OCI-LY3 (cell line): ENCODE measurements at regions not wholly inside any gene's neighbourhood (a gene's known extent, or its start where the extent isn't known, plus 50 kb on each side); places are given as distances from the start of the nearest gene placed in this dataset.
"Not testable (repeated sequence)": the region's sequence is repeated elsewhere in the genome, so short reads cannot be mapped to it uniquely, and the experiment has no call there.

Experiments used
- H2AFZ ChIP-seq: fragments of 200-600, 300-600 bp; shearing (Covaris generic); 2 replicates; pipeline ENCODE4 v1.6.0; 2014; ENCODE audit warnings: antibody characterized with exemption, low read depth, low read length
- H3K27ac ChIP-seq: fragments of 200-600, 300-600 bp; sonication (generic); 2 replicates; pipeline ENCODE4 v1.5.1; 2014; ENCODE audit warnings: mild to moderate bottlenecking, low read length, moderate library complexity, mixed read lengths
- H3K27me3 ChIP-seq: fragments of 200-600, 300-600 bp; sonication (generic); 2 replicates; pipeline ENCODE4 v1.6.1; 2014; ENCODE audit warnings: low read depth, low read length, mixed read lengths
- H3K36me3 ChIP-seq: fragments of 200-600, 300-600 bp; sonication (generic); replicated peaks from 2 replicates; pipeline ENCODE3; 2014; ENCODE audit warnings: low read depth, low read length, mixed read lengths
- H3K4me1 ChIP-seq: fragments of 300-600, 200-600 bp; sonication (generic); 2 replicates; pipeline ENCODE4 v1.6.1; 2014; ENCODE audit warnings: low read length, mixed read lengths
- H3K4me2 ChIP-seq: fragments of 200-600, 300-600 bp; sonication (generic); 2 replicates; pipeline ENCODE4 v1.6.1; 2014; ENCODE audit warnings: low read length, mixed read lengths
- H3K4me3 ChIP-seq: fragments of 300-600, 200-600 bp; sonication (generic); 2 replicates; pipeline ENCODE4 v1.5.1; 2014; ENCODE audit warnings: antibody characterized with exemption, mild to moderate bottlenecking, low read length, moderate library complexity
- H3K79me2 ChIP-seq: fragments of 300-600, 200-600 bp; shearing (Covaris generic); 2 replicates; pipeline ENCODE4 v1.6.1; 2014; ENCODE audit warnings: mild to moderate bottlenecking, low read length, mixed read lengths
- H3K9ac ChIP-seq: fragments of 300-600, 200-600 bp; shearing (Covaris generic); 2 replicates; pipeline ENCODE4 v1.6.0; 2014; ENCODE audit warnings: mild to moderate bottlenecking, low read length, moderate library complexity
- H3K9me3 ChIP-seq: fragments of 200-600, 300-600 bp; shearing (Covaris generic); 2 replicates; pipeline ENCODE4 v1.6.1; 2014; ENCODE audit warnings: low read length, mixed read lengths; ENCODE audit not compliant: insufficient read depth
- H4K20me1 ChIP-seq: fragments of 200-600, 300-600 bp; sonication (generic); 2 replicates; pipeline ENCODE4 v1.6.1; 2016; ENCODE audit warnings: low read length, mixed read lengths; ENCODE audit not compliant: insufficient read depth
- CTCF ChIP-seq: fragments of 200-600, 300-600 bp; sonication (generic); IDR thresholded peaks from 2 replicates; pipeline ENCODE4 v1.5.1; 2014; ENCODE audit warnings: antibody characterized with exemption, low read length, low read depth
- EZH2phosphoT487 ChIP-seq: fragments of 200-600 bp; shearing (Covaris generic); IDR thresholded peaks from 2 replicates; pipeline ENCODE4 v1.6.1; 2018; ENCODE audit warnings: antibody characterized with exemption, mixed run types, low read depth

- no peaks in the 10 kb centered on the region for H3K79me2 ChIP-seq
- H3K27ac ChIP-seq, result no peak overlapping the region
- H3K9ac ChIP-seq, result no peak overlapping the region
- TF ChIP-seq CTCF, result no peak
- H4K20me1 ChIP-seq, result no peaks in the 10 kb centered on the region
- H3K36me3 ChIP-seq, result no peaks in the 10 kb centered on the region
- peaks cover 15% of the 10 kb centered on the region for H3K4me1 ChIP-seq
- no peak overlapping the region for H2AFZ ChIP-seq
- H3K9me3 ChIP-seq, result no peaks in the 10 kb centered on the region
- H3K4me3 ChIP-seq, result no peak overlapping the region
- peaks cover under 1% of the 10 kb centered on the region; the same call in 1 of the 2 replicates for H3K27me3 ChIP-seq
- no peak overlapping the region for H3K4me2 ChIP-seq
Measured at GRCh38 chr1:53395671-53396215, 63.5 kb upstream of the DMRTB1 start.

GRCh38 chr1:53396573-53397268, 62.5 kb upstream of the DMRTB1 start:
- H3K4me1 ChIP-seq, result peaks cover 15% of the 10 kb centered on the region
- no peak overlapping the region for H3K9ac ChIP-seq
- H3K4me2 ChIP-seq, result no peak overlapping the region
- H4K20me1 ChIP-seq, result no peaks in the 10 kb centered on the region
- no peaks in the 10 kb centered on the region for H3K36me3 ChIP-seq
- H3K79me2 ChIP-seq, result no peaks in the 10 kb centered on the region
- no peak overlapping the region for H2AFZ ChIP-seq
- H3K9me3 ChIP-seq, result no peaks in the 10 kb centered on the region
- H3K4me3 ChIP-seq, result no peak overlapping the region
- H3K27me3 ChIP-seq, result peaks cover 4% of the 10 kb centered on the region; the same call in 1 of the 2 replicates
- H3K27ac ChIP-seq, result no peak overlapping the region
- TF ChIP-seq CTCF (no peak), EZH2phosphoT487 (no peak)

- Histone ChIP-seq H3K27ac (no peak overlapping the region), H2AFZ (no peak overlapping the region), H3K79me2 (no peaks in the 10 kb centered on the region)
Measured at GRCh38 chr1:53398091-53398490, 61.1 kb upstream of the DMRTB1 start.

GRCh38 chr1:53398576-53399365, 60.4 kb upstream of the DMRTB1 start:
- no peaks in the 10 kb centered on the region for H3K36me3 ChIP-seq
- H3K79me2 ChIP-seq, result no peaks in the 10 kb centered on the region
- H3K9ac ChIP-seq, result no peak overlapping the region
- no peak overlapping the region for H3K27ac ChIP-seq
- H3K27me3 ChIP-seq, result peaks cover 4% of the 10 kb centered on the region; the same call in 1 of the 2 replicates
- TF ChIP-seq CTCF (no peak), EZH2phosphoT487 (no peak)
- no peaks in the 10 kb centered on the region for H3K9me3 ChIP-seq
- no peak overlapping the region for H2AFZ ChIP-seq
- H4K20me1 ChIP-seq, result no peaks in the 10 kb centered on the region
- H3K4me2 ChIP-seq, result no peak overlapping the region
- no peak overlapping the region for H3K4me3 ChIP-seq
- H3K4me1 ChIP-seq, result peaks cover 10% of the 10 kb centered on the region

More at GRCh38 chr1:53398091-53398490, 61.1 kb upstream of the DMRTB1 start:
- H3K9me3 ChIP-seq, result no peaks in the 10 kb centered on the region
- no peaks in the 10 kb centered on the region for H3K36me3 ChIP-seq
- H4K20me1 ChIP-seq, result no peaks in the 10 kb centered on the region
- no peak overlapping the region for H3K9ac ChIP-seq
- H3K4me1 ChIP-seq, result peaks cover 10% of the 10 kb centered on the region
- TF ChIP-seq EZH2phosphoT487, result no peak
- H3K27me3 ChIP-seq, result peaks cover 4% of the 10 kb centered on the region; the same call in 1 of the 2 replicates
- H3K4me2 ChIP-seq, result no peak overlapping the region
- H3K4me3 ChIP-seq, result no peak overlapping the region

- H2AFZ ChIP-seq, H3K4me3 ChIP-seq, H3K36me3 ChIP-seq, H3K4me1 ChIP-seq, H3K27ac ChIP-seq, H3K79me2 ChIP-seq, H3K27me3 ChIP-seq, H3K4me2 ChIP-seq, H3K9ac ChIP-seq, H4K20me1 ChIP-seq, H3K9me3 ChIP-seq: not testable (repeated sequence)
Measured at GRCh38 chr1:53399370-53400133, 59.6 kb upstream of the DMRTB1 start.
